DND-41 (cell line): ENCODE measurements at regions not wholly inside any gene's neighbourhood (a gene's known extent, or its start where the extent isn't known, plus 50 kb on each side); places are given as distances from the start of the nearest gene placed in this dataset.

Source experiments
- EZH2 ChIP-seq: IDR thresholded peaks from 3 replicates; pipeline ENCODE4 v1.6.1; 2012; ENCODE audit warnings: borderline replicate concordance, low read depth, mild to moderate bottlenecking, moderate library complexity, low read length, inconsistent platforms; ENCODE audit not compliant: severe bottlenecking
- TF ChIP-seq, protein P1 (sequence below): IDR thresholded peaks from 2 replicates; pipeline ENCODE4 v1.5.1; 2012; ENCODE audit warnings: borderline replicate concordance, low read length, moderate library complexity, mild to moderate bottlenecking; ENCODE audit not compliant: poor library complexity, severe bottlenecking; ENCODE audit errors: extremely low read depth

DNA sequence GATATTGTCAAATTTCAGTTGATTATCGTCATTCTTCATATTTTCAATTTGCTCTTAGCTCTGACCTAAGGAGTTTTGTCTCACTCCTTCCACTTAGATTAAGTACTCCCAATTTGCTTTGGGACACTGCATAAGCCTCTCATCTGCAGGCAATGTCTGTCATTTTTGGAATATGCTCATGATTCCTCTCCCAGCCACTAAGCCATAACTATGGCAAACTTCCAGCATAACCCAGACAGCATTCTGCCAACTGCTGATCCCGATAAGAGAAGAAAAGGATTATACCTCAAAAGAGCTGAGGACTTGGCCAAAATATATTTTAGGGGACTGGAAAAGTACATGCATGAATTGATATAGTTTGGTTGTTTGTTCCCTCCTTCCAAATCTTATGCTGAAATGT lies 444.4 kb downstream of the GABRG1 start:
- TF ChIP-seq, protein P1, sequence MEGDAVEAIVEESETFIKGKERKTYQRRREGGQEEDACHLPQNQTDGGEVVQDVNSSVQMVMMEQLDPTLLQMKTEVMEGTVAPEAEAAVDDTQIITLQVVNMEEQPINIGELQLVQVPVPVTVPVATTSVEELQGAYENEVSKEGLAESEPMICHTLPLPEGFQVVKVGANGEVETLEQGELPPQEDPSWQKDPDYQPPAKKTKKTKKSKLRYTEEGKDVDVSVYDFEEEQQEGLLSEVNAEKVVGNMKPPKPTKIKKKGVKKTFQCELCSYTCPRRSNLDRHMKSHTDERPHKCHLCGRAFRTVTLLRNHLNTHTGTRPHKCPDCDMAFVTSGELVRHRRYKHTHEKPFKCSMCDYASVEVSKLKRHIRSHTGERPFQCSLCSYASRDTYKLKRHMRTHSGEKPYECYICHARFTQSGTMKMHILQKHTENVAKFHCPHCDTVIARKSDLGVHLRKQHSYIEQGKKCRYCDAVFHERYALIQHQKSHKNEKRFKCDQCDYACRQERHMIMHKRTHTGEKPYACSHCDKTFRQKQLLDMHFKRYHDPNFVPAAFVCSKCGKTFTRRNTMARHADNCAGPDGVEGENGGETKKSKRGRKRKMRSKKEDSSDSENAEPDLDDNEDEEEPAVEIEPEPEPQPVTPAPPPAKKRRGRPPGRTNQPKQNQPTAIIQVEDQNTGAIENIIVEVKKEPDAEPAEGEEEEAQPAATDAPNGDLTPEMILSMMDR, result no peak
- TF ChIP-seq EZH2, result no peak
